Limb (tissue), 2 donors: ENCODE measurements at regions not wholly inside any gene's neighbourhood (a gene's known extent, or its start where the extent isn't known, plus 50 kb on each side); places are given as distances from the start of the nearest gene placed in this dataset.
A peak's percentile ranks its signal among the peaks of the same experiment; 100 is the strongest.
"Not testable (repeated sequence)": the region's sequence is repeated elsewhere in the genome, so short reads cannot be mapped to it uniquely, and the experiment has no call there.

Experiments
- DNase-seq, 2 donors: peaks; one replicate each; pipeline ENCODE4 v3.0.0-alpha.2; 2016; ENCODE audit errors: extremely low spot score in 2 of 2

DNA sequence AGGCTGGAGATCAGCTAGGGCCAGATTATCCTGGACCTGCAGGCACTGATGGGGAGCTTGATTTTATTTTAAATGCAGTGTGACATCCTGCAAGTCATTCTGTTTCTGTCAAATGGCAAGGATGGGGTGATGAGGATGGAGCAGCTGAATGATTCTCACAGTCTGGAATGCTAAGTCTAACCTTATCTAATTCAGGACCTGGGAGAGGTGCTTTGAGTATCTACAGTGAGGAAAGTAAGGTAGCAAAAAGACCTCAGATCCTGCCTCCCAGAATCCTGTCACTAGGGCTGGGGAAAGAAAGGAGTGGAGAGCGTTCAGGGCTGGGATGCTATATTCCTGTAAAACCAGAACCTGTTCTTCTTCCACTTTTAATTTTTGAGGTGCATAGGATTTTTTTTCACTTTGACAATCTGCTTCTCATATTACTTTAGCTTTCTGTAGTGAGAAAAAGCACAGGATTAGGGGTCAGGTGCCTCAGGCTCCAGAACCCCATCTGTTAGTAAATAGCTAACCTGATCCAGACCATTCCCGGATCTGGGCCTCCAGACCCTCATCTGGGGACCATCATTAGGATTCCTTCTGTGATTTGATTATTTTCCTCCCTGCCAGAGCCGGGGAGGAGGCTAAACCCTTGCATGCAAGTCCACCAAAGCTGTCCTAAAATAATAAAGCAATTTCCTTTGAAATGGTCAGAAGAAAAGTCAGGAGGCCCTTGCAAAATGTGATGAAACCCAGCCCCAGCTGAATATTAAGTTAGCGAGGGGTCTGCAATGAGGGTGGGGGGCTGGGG lies 54.7 kb downstream of the ASCL1 start:
- DNase-seq: peak in 1 of 2 donors; percentile 23

DNA sequence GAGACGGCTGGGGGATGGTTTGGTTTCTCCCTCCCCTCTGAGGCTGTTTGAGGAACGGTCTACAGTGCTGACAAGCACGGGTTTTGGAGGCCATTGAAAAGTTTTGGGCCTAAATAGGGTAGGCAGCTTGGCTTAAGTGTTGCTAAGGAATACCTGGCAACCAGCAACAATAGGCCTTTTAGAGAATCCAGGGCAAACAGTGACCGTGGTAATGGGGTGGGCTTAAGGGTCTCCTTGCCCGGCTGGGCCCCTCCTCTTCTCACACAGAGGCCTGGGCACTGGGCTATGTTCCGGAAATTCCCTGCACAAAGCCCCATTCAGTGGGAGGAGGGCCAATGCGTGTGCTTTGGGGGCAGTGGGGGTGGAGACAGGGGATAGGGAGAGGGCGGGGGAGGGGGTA lies 55.4 kb downstream of the ASCL1 start:
- DNase-seq: peak in 1 of 2 donors; percentile 56

DNA sequence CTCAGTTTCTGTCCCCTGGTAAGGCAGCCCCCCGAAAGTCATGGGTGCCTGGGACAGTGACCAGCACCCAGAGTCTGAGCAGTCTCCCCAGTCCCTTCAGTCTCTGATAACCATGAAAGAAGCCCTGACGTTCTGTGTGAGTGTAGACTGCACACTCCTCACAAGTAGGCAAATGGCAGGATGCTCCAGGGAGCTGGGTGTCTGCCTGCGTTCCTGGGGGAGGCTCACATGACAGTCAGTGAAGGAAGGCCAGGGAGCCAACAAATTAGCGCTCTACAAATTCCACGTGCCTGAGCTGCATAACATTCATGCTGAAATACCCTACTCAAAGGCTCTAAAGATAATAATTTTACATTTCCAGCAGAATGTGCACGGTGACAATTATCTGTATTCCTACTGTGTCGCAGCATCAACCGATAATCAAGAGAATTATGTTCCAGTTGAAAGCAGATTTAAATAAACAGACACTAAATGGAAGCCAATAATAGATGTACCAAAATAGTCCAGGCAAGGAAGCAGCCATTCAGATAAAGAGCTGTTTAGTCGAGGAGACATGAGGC lies 56.3 kb downstream of the ASCL1 start:
- DNase-seq: peak in 1 of 2 donors; percentile 31

DNA sequence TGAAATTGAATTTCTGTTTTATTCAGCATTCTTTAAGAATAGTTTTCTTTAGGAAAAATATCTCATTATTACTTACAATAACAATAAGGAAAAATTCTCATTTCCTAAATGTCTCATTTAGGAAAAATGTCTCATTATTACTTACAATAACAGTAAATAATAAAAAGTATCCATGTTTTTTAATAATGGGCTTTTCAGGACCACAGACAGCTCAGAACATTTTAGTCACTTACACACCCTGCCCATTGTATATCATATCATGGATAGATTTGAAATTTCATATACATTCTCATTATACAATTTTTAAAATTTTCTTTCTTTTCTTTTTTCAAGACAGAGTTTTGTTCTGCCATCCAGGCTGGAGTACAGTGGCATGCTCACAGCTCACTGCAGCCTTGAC lies 58.9 kb downstream of the ASCL1 start:
- DNase-seq: no peak

DNA sequence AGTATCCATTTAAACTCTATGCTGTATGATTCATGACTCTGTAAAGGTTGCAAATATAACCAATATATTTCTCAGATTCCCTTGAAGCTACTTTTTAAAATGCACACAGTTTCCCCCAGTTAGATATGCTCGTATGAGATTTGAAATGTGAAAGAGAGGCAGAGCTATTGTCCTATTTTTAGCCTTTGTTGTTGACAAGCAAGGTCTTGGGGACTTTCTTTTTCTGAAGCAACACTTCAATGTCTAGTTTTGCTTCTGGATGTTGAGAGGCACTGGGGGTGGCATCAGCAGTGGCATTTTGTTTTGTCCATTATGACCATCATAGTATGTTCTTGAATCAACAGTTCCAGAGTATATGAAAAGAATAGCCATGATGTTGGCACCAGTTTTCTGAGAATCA lies 63.4 kb downstream of the ASCL1 start:
- no peak for DNase-seq

DNA sequence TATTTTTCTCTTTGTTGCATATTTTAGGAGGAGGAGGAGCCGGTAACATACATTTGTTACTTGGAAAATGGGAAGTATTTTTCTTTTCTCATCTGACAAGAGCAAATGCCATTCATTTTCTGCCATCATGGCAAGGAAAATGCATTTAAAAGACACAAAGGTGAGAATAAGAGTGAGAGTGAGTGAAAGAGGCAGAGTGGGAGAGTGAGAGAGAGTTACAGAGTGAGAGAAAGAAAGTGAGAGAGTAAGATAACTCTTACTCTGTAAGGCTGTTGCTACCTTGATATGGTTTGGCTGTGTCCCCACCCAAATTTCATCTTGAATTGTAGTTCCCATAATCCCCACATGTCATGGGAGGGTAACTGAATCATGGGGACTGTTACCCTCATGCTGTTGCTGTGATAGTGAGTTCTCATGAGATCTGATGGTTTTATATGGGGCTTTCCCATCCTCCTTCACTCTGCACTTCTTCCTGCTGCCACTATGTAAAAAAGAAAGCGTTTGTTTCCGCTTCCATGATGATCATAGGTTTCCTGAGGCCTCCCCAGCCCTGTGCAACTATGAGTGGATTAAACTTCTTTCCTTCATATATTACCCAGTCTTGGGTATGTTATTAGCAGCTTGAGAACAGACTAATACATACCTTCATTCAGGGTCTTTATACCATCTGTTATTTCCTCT lies 64.2 kb downstream of the ASCL1 start:
- DNase-seq: no peak

DNA sequence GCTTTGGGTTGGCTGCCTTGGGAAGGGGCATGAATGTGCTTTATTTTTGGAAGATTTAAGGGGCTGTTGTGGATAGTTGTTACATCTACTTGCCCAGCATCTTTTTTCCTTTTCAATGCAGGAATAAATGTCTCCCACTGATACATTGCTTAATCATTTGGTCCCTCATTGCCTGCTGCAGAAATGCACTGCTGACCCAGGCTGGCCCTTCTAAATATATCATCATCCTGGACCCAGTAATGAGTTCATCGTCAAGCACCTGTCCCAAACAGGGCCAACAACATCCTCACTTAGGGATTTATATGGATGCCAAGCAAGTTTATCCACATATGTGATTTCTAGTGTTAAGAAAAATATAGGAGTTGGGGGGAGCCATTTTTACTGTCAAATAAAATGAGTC lies 67.2 kb downstream of the ASCL1 start:
- no peak for DNase-seq

DNA sequence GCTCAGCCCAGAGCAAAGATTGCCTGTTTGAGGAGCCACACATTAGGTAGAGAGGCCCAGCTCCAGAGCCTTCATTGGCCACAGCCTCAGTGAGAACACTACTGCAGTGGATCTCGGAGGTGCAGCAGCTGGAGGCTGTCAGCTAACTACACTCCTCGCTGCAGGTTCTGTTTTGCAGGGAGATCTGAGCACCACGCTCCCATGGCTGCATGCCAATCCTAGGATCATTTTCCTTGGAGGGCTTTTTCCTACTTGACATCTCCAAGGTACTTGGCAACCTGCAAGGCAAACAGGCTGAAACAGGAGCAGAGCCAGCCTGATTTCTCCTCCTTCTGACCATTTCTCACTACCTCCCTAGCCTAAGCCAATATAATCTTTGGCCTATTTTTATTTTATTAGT lies 69.2 kb downstream of the ASCL1 start:
- DNase-seq: not testable (repeated sequence)

DNA sequence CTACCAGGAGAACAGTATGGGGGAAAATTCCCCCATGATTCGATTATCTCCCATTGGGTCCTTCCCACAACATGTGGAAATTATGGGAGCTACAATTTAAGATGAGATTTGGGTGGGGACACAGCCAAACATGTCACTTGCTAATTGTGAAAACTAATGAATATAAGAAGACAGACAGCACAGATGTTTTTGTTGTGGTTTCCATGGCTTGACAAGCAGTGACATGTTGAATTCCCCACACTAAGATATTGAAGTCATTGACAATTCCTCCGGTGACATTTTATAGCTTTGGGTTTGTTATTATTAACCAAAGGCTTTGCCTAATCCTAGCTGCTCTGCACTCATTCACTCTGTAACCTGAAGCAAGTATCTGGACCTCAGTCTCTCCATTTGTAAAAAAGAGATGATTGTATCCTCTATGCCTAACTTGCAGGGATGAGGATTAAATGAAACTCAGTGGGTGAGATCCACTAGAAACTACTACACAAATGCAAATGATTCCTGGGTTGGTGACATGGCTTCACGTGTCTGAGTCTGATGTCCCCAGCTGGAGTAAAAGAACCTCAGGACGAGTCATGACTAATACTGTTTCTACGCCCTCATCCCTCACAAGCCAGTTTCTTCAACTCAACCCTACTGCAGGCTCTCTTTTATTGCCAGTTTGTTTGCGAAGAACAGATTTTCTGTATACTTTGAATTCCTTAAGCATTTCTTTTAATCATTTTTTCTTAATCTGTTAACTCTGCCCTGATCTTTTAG lies 71.6 kb downstream of the ASCL1 start:
- no peak for DNase-seq

DNA sequence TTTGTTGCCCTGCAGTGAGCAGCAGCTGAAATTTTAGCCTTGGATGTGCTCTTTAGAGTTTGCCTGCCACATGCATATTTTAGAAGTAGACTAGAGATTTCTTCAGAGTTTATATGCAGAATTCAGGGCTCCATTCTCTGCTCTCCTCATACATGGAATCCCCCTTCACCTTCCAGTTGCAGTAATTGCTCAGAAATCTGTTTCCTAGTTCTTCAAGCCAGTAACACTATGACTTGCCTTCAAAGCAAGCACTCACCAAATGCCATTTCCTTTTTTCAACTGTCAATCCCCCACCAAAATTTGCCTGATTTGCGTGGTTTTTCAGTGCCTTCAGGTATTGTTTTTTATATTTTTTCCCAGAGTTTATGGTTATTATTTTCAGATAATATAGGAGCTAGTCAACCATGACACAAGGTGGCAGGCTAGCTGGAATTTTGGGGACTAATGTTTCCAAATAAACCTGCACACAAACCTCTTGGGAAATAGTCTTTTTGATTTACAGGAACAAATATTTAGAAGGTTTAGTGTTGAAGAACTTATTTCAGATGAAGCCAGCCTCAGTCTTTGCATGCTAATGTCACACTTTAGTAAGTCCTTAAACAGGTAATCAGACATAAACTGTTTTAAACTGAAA lies 79.2 kb downstream of the ASCL1 start:
- DNase-seq: no peak

DNA sequence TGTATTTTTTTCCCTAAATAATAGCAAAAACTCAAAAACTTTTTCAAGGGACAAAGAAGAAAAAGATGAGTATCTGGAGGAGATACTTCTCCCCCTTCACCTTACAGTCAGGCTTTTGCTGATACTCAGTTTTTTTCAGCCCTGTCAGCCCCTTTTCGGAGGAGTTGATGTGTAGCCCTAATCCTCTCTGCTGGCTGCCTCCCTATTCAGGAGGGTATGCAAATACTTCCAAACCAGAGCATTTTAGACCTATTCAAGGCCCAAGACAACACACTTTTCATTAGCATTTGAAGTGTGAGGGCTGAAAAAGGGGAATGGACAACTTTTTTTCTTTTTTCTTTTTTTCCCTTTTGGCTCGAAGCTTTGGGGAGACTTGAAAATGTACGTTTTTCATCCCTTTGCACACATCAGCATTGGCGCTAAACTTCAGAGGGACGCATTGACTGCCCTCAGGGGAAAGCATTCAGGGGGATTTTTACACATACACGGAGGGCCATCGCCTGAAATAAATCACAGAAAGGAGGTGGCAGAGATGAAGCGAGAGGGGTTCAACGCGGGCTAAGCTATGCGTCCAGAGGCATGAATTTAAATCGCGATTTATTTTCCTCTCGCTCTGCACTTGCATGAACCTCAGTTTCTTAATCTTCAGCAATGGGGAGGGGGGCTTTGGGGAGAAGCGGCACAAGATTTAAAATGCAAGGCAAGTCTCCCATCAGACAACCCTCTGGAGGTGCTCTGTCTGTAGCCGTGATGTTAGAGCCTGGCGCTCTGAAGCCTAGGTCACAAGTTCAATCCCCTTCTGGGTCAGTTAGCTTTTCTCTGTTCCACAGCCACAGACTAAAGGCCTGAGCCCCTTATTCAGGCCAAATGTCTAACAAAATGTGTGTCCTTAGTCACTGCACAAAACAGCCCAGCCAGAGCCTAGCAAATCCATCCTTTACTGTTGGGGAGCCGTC lies 86.3 kb downstream of the ASCL1 start:
- peak in 1 of 2 donors; percentile 26 for DNase-seq

DNA sequence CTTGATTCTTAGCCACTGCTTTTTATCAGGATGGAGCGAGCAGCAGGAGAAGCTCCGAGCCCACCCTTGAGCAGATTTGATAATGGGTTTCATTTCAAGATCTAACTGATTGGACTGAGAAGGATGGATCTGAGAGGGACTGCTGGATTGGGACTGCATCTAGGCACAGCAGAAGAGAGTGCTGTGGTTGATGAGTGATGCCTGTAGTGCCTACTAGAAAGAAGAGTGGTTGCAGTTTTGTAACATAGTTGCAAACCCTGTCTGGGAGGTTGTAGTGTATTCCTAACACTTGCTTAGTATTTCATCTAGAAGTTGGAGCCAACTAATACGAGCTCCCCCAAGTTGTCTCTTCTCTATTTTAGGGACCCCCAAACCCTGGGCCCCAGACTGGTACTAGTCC lies 88.7 kb downstream of the ASCL1 start:
- no peak for DNase-seq

DNA sequence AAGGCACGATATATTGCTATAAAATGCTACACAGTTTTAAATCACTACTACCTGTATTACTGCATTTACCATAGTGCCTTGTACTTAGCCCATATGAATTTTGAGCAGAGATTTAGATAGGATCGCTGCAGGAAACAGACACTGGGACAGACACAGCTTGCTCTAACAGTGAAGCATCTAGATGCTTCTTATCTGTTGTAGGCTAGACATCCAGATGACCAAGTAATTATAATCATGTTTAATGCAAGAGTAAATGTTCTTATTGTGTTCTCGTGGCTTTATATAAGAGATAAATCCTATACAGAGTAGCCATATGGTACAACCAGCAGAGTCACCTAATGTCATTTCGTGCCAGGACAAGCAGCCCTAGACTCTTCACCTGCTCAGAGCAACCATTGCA lies 92.8 kb downstream of the ASCL1 start:
- no peak for DNase-seq

DNA sequence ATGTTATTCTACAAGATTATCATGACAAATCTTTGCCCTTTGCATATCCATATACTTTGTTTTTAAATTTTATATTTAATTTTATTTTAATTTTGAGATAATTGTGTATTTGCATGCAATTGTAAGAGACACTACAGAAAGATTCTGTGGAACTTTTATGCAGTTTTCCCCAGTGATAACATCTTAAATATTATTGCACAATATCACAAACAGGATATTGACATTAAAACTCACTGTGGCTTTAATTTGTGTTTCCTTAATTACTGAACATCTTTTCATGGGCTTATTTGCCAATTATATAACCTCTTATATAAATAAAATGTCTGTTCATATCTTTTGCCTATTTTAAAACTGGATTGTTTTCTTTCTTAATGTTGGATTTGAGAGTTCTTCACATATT lies 95.6 kb downstream of the ASCL1 start:
- no peak for DNase-seq

DNA sequence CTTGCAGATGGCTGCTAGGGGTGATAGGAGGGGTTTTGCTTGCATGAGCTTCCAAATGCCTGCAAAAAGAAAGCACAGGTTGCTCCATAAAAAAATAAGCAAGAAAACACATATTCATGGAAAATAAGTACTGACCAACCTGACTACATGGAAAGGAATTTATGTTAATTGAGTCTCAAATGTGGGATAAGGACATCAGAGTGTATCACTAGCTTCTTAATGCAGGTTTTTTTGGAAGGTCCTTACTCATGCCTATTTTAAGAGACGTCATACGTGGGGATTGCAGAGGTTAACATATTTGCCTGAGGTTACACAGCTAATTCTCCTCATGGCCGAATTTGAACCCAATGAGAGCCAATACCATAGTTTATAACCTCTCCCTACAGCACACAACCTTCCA lies 116.2 kb downstream of the ASCL1 start:
- no peak for DNase-seq

DNA sequence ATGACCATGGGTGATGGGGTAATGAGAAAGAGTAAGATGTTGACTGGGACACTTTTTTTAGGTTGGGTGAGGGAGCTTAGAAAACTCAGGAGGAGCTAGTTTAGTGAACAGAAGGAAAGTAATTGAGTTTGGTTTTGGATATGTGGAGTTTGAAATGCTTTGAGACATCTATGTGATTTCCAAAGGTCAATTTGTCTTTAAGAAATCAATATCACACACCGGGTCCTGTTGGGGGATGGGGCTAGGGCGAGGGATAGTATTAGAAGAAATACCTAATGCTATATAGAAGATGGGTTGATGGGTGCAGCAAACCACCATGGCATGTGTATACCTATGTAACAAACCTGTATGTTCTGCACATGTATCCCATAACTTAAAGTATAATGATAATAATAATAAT lies 118.4 kb downstream of the ASCL1 start:
- DNase-seq: no peak

DNA sequence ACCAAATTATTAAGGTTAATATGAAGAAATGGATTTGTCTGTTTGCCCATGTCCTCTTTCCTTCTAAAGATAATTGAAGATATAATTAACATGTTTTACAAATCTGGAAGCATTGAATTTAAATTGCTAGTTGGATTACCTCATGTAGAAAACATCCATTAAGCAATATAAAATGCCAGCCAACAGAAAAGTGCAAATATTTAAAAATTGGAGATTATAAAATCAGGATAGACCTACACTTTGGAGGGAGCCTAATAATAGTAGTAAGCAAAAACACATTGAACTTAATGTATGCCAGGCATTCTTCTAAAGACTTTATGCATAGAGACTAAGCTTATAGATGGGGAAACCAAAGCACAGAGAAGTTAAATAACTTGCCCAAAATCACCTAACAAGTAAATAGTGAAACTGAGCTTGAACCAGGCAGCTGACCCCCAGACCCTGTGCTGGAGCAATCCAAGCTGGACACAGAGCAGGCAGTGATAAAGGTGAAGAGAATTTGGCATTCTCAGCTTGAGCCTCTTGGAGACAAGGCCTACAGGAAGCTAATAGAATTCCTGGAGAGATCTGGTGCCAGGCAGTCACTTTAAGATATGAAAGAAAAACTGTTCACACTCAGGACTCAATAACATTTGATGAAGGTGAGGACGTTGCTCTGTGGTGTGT lies 119.8 kb downstream of the ASCL1 start:
- no peak for DNase-seq

DNA sequence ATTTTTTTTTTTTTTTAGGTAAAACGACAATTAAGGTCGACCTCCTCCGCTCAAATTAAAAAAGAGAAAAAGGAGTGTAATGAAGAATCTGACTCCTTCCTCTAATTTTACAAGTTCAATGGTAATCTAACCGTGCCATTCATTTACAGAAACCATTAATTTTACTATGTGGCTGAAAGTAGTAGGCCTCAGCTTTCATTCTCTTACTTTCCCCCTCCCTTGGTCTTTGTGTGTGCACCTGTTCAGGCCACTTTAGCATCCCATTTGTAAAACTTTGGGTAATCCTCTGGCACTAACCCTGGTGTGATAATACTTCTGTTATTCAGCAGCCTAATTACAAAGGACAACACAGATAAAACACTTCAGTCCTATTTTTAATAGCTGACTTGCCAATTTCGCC lies 128.1 kb downstream of the ASCL1 start:
- DNase-seq: no peak

DNA sequence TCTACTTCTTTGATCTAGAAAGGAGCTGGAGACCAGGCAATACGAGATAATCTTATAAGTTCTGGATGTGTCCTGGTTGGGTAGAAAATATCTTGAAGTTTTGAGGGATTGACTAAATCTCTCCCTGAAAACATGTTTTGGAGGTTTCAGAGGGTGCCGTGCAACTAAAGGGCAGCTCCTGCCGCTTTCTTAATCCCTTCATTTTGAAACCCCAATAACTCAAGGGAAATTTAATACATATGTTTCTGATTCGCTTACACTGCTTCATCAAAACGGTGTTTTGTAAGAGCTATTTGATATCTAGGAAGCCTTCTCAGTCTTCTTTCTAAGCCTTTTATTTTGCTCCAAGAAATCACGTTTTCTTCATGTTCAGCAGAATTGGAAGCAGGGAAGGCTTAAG lies 129.0 kb downstream of the ASCL1 start:
- no peak for DNase-seq
